ENCODE measurements at regions not wholly inside any gene's neighbourhood (a gene's known extent, or its start where the extent isn't known, plus 50 kb on each side); places are given as distances from the start of the nearest gene placed in this dataset.

DNA sequence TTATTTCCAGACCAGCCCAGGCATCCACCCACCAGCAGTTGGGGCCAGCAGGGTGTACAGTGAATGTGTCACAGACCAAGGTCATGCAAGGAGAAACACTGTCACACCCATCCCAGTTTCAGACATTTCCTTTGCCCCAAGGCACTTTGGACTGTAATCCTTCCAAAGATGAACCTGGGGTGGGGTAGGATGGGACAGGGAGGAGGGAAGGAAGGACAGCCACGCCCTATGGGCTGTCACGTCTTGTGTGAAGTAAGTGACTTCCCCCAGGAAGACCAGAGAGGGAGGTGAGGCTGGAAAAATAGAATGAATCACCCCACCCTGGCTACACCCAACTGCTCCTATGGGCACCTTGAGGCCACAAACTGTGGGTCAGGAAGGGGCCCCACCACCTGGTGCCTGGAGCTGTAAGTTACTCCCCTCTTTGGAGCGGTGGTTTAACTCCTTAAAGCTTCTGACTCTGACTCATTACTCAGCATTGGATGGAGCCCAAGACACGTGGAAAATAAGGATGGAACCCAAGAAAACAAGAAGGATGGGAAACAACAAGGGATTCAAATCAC is 349.9 kb upstream of the KLF3 start:
- no peaks in the 10 kb centered on the region for H3K9me2 ChIP-seq (ENCODE audit: insufficient read depth, low read length)
- H3F3A ChIP-seq (ENCODE audit: insufficient read depth, low read length, poor library complexity, severe bottlenecking): no peaks in the 10 kb centered on the region
- no peaks in the 10 kb centered on the region for H3K79me2 ChIP-seq (replicated peaks; ENCODE audit: insufficient read depth, low read length)
- no peak overlapping the region for H2AFZ ChIP-seq (ENCODE audit: low read depth, low read length)
- H3K36me3 ChIP-seq (ENCODE audit: insufficient read depth, low read length): no peaks in the 10 kb centered on the region
- no peak overlapping the region for H3K27ac ChIP-seq (ENCODE audit: low read length)
- H3K4me3 ChIP-seq (ENCODE audit: low read length): no peak overlapping the region
- no peak overlapping the region for H3K4me2 ChIP-seq (ENCODE audit: low read length)
- no peaks in the 10 kb centered on the region for H4K20me1 ChIP-seq (ENCODE audit: insufficient read depth)
- no peaks in the 10 kb centered on the region for H3K9me3 ChIP-seq (ENCODE audit: low read length)
- TF ChIP-seq RAD21 (conservative IDR thresholded peaks at IDR 0.05) (no peak), POLR2AphosphoS5 (IDR thresholded peaks at IDR 0.05) (no peak), EZH2 (IDR thresholded peaks at IDR 0.05; ENCODE audit: borderline replicate concordance, insufficient read depth, low read length, poor library complexity, severe bottlenecking) (no peak)
- TF ChIP-seq, protein P1, sequence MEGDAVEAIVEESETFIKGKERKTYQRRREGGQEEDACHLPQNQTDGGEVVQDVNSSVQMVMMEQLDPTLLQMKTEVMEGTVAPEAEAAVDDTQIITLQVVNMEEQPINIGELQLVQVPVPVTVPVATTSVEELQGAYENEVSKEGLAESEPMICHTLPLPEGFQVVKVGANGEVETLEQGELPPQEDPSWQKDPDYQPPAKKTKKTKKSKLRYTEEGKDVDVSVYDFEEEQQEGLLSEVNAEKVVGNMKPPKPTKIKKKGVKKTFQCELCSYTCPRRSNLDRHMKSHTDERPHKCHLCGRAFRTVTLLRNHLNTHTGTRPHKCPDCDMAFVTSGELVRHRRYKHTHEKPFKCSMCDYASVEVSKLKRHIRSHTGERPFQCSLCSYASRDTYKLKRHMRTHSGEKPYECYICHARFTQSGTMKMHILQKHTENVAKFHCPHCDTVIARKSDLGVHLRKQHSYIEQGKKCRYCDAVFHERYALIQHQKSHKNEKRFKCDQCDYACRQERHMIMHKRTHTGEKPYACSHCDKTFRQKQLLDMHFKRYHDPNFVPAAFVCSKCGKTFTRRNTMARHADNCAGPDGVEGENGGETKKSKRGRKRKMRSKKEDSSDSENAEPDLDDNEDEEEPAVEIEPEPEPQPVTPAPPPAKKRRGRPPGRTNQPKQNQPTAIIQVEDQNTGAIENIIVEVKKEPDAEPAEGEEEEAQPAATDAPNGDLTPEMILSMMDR (IDR thresholded peaks at IDR 0.05; ENCODE audit: poor library complexity, severe bottlenecking): no peak
- H3K9ac ChIP-seq (ENCODE audit: low read length): no peak overlapping the region
- H3K27me3 ChIP-seq (ENCODE audit: insufficient read depth, low read depth, low read length): no peaks in the 10 kb centered on the region

DNA sequence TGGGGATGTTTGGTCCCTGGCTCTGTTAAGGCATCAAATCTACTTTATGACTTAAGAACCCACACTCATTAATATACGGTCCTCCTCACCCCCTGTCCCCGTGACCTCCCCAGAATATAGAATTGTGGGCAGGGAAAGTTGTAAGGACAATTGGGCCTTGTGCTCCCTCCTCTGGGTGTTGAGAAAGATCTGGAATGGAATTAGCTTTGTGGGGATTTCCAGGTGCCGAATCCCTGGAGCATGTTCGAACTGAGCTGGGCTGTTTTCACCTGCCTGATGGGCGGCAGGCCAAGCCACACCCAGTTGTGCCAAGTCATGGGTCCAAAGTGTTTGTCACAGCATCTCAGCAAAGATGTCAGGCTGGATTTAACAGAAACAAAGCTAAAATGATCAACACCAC is 349.3 kb upstream of the KLF3 start:
- H3K4me2 ChIP-seq (ENCODE audit: low read length): no peak overlapping the region
- H4K20me1 ChIP-seq (ENCODE audit: insufficient read depth): no peaks in the 10 kb centered on the region
- H3F3A ChIP-seq (ENCODE audit: insufficient read depth, low read length, poor library complexity, severe bottlenecking): no peaks in the 10 kb centered on the region
- no peaks in the 10 kb centered on the region for H3K9me2 ChIP-seq (ENCODE audit: insufficient read depth, low read length)
- TF ChIP-seq RAD21 (conservative IDR thresholded peaks at IDR 0.05): no peak
- no peak for TF ChIP-seq SMC3 (conservative IDR thresholded peaks at IDR 0.05; ENCODE audit: poor library complexity)
- H3K9ac ChIP-seq (ENCODE audit: low read length): no peak overlapping the region
- no peak overlapping the region for H3K4me3 ChIP-seq (ENCODE audit: low read length)
- H3K36me3 ChIP-seq (ENCODE audit: insufficient read depth, low read length): no peaks in the 10 kb centered on the region
- no peak overlapping the region for H3K27ac ChIP-seq (ENCODE audit: low read length)
- no peaks in the 10 kb centered on the region for H3K27me3 ChIP-seq (ENCODE audit: insufficient read depth, low read depth, low read length)
- H3K9me3 ChIP-seq (ENCODE audit: low read length): no peaks in the 10 kb centered on the region
- no peak overlapping the region for H2AFZ ChIP-seq (ENCODE audit: low read depth, low read length)
- no peaks in the 10 kb centered on the region for H3K79me2 ChIP-seq (replicated peaks; ENCODE audit: insufficient read depth, low read length)

DNA sequence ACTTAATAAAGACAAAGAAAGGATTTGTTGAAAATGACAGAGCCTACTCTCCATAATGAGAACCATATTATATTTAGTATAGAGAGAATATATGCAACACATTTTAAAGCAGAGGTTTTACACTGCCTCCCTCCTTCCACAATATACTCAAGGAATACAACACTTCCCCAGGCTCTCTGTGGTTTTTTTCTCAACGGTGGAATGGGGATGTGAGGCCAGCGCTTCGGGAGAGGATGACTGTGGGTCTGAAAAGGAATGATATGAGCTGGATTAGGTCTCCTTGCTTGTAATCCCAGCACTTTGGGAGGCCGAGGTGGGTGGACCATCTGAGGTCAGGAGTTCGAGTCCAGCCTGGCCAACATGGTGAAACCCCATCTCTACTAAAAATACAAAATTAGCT is 348.7 kb upstream of the KLF3 start:
- Histone ChIP-seq H3K27ac (ENCODE audit: low read length) (no peak overlapping the region), H2AFZ (ENCODE audit: low read depth, low read length) (no peak overlapping the region), H3K9ac (ENCODE audit: low read length) (no peak overlapping the region), H3K36me3 (ENCODE audit: insufficient read depth, low read length) (no peaks in the 10 kb centered on the region), H3K4me2 (ENCODE audit: low read length) (no peak overlapping the region), H3K79me2 (replicated peaks; ENCODE audit: insufficient read depth, low read length) (no peaks in the 10 kb centered on the region), H3K9me2 (ENCODE audit: insufficient read depth, low read length) (no peaks in the 10 kb centered on the region), H3K27me3 (ENCODE audit: insufficient read depth, low read depth, low read length) (no peaks in the 10 kb centered on the region), H3K9me3 (ENCODE audit: low read length) (no peaks in the 10 kb centered on the region), H3K4me3 (ENCODE audit: low read length) (no peak overlapping the region), H4K20me1 (ENCODE audit: insufficient read depth) (no peaks in the 10 kb centered on the region), H3F3A (ENCODE audit: insufficient read depth, low read length, poor library complexity, severe bottlenecking) (no peaks in the 10 kb centered on the region)
- TF ChIP-seq, protein P2, sequence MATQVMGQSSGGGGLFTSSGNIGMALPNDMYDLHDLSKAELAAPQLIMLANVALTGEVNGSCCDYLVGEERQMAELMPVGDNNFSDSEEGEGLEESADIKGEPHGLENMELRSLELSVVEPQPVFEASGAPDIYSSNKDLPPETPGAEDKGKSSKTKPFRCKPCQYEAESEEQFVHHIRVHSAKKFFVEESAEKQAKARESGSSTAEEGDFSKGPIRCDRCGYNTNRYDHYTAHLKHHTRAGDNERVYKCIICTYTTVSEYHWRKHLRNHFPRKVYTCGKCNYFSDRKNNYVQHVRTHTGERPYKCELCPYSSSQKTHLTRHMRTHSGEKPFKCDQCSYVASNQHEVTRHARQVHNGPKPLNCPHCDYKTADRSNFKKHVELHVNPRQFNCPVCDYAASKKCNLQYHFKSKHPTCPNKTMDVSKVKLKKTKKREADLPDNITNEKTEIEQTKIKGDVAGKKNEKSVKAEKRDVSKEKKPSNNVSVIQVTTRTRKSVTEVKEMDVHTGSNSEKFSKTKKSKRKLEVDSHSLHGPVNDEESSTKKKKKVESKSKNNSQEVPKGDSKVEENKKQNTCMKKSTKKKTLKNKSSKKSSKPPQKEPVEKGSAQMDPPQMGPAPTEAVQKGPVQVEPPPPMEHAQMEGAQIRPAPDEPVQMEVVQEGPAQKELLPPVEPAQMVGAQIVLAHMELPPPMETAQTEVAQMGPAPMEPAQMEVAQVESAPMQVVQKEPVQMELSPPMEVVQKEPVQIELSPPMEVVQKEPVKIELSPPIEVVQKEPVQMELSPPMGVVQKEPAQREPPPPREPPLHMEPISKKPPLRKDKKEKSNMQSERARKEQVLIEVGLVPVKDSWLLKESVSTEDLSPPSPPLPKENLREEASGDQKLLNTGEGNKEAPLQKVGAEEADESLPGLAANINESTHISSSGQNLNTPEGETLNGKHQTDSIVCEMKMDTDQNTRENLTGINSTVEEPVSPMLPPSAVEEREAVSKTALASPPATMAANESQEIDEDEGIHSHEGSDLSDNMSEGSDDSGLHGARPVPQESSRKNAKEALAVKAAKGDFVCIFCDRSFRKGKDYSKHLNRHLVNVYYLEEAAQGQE (IDR thresholded peaks at IDR 0.05; ENCODE audit: borderline replicate concordance): no peak
- TF ChIP-seq SMC3 (conservative IDR thresholded peaks at IDR 0.05; ENCODE audit: poor library complexity): no peak
- TF ChIP-seq MXI1 (conservative IDR thresholded peaks at IDR 0.05; ENCODE audit: poor library complexity, severe bottlenecking): no peak
- TF ChIP-seq, protein P1 (IDR thresholded peaks at IDR 0.05; ENCODE audit: poor library complexity, severe bottlenecking): no peak
- no peak for TF ChIP-seq POLR2AphosphoS5 (IDR thresholded peaks at IDR 0.05)
- no peak for TF ChIP-seq TAF1 (IDR thresholded peaks at IDR 0.05; ENCODE audit: low read depth)
- TF ChIP-seq EP300 (conservative IDR thresholded peaks at IDR 0.05; ENCODE audit: poor library complexity, severe bottlenecking): no peak
- TF ChIP-seq EZH2 (IDR thresholded peaks at IDR 0.05; ENCODE audit: borderline replicate concordance, insufficient read depth, low read length, poor library complexity, severe bottlenecking): no peak
